ENCODE measurements at regions not wholly inside any gene's neighbourhood (a gene's known extent, or its start where the extent isn't known, plus 50 kb on each side); places are given as distances from the start of the nearest gene placed in this dataset.

- Histone ChIP-seq H3K9ac (ENCODE audit: low read length) (no peak overlapping the region), H2BK12ac (ENCODE audit: low read length in 2 of 2) (no peak overlapping the region), H4K8ac (ENCODE audit: low read length) (no peak overlapping the region), H3K14ac (ENCODE audit: low read length in 2 of 2) (no peak overlapping the region), H2AK5ac (ENCODE audit: low read length, severe bottlenecking) (no peak overlapping the region), H2BK15ac (ENCODE audit: low read depth, poor library complexity, severe bottlenecking) (no peak overlapping the region), H3K23ac (ENCODE audit: low read length in 2 of 2) (no peak overlapping the region), H2AFZ (ENCODE audit: low read depth, low read length) (no peak overlapping the region), H3K4me2 (ENCODE audit: low read length, poor library complexity, severe bottlenecking) (no peak overlapping the region), H3K79me1 (replicated peaks; ENCODE audit: low read length, poor library complexity, severe bottlenecking) (no peaks in the 10 kb centered on the region), H3K4me1 (ENCODE audit: control insufficient read depth, insufficient read depth, low read depth, low read length) (no peaks in the 10 kb centered on the region), H3K36me3 (ENCODE audit: control insufficient read depth in 1 of 2, insufficient read depth in 2 of 2, low read depth in 1 of 2, low read length in 2 of 2) (no peaks in the 10 kb centered on the region), H3K9me3 (ENCODE audit: control insufficient read depth, low read length) (no peaks in the 10 kb centered on the region), H2BK120ac (ENCODE audit: low read depth, low read length) (no peak overlapping the region), H3K4ac (ENCODE audit: low read depth in 1 of 2, low read length in 2 of 2) (no peak overlapping the region), H2BK5ac (ENCODE audit: low read depth, low read length, poor library complexity, severe bottlenecking) (no peak overlapping the region), H3K18ac (ENCODE audit: low read depth in 1 of 2, low read length in 2 of 2) (no peak overlapping the region), H3K27ac (ENCODE audit: low read length, poor library complexity, severe bottlenecking) (no peak overlapping the region), H3K27me3 (ENCODE audit: control insufficient read depth in 1 of 2, insufficient read depth in 1 of 2, low read length in 2 of 2) (no peaks in the 10 kb centered on the region), H4K91ac (ENCODE audit: low read length) (no peak overlapping the region), H3K4me3 (ENCODE audit: insufficient read depth in 1 of 2, low read depth in 1 of 2, low read length in 2 of 2) (no peak overlapping the region)
- WGBS: 100% methylated on average over 1 of the region's 2 CpGs
- peak; percentile 20 for DNase-seq
These were observed 189.2 kb upstream of the COL1A2 start for GRCh38 chr7:94205529-94205928.

GRCh38 chr7:94206295-94206694, 188.4 kb upstream of the COL1A2 start:
- Histone ChIP-seq H3K14ac (ENCODE audit: low read length in 2 of 2) (no peak overlapping the region), H3K9ac (ENCODE audit: low read length) (peak overlapping the region; percentile 37), H3K27me3 (ENCODE audit: control insufficient read depth in 1 of 2, insufficient read depth in 1 of 2, low read length in 2 of 2) (no peaks in the 10 kb centered on the region), H3K23ac (ENCODE audit: low read length in 2 of 2) (no peak overlapping the region), H3K18ac (ENCODE audit: low read depth in 1 of 2, low read length in 2 of 2) (no peak overlapping the region), H4K91ac (ENCODE audit: low read length) (no peak overlapping the region), H2BK5ac (ENCODE audit: low read depth, low read length, poor library complexity, severe bottlenecking) (no peak overlapping the region), H3K9me3 (ENCODE audit: control insufficient read depth, low read length) (no peaks in the 10 kb centered on the region), H3K27ac (ENCODE audit: low read length, poor library complexity, severe bottlenecking) (no peak overlapping the region), H2AFZ (ENCODE audit: low read depth, low read length) (no peak overlapping the region), H2AK5ac (ENCODE audit: low read length, severe bottlenecking) (no peak overlapping the region), H2BK12ac (ENCODE audit: low read length in 2 of 2) (no peak overlapping the region), H3K36me3 (ENCODE audit: control insufficient read depth in 1 of 2, insufficient read depth in 2 of 2, low read depth in 1 of 2, low read length in 2 of 2) (no peaks in the 10 kb centered on the region), H3K4me2 (ENCODE audit: low read length, poor library complexity, severe bottlenecking) (no peak overlapping the region), H2BK15ac (ENCODE audit: low read depth, poor library complexity, severe bottlenecking) (no peak overlapping the region), H3K4me3 (ENCODE audit: insufficient read depth in 1 of 2, low read depth in 1 of 2, low read length in 2 of 2) (no peak overlapping the region), H3K4me1 (ENCODE audit: control insufficient read depth, insufficient read depth, low read depth, low read length) (no peaks in the 10 kb centered on the region), H2BK120ac (ENCODE audit: low read depth, low read length) (no peak overlapping the region), H4K8ac (ENCODE audit: low read length) (no peak overlapping the region), H3K4ac (ENCODE audit: low read depth in 1 of 2, low read length in 2 of 2) (no peak overlapping the region), H3K79me1 (replicated peaks; ENCODE audit: low read length, poor library complexity, severe bottlenecking) (no peaks in the 10 kb centered on the region)
- no CpG with 5 or more reads among the region's 2 CpGs for WGBS
- no peak for DNase-seq

GRCh38 chr7:94212160-94212559, 182.5 kb upstream of the COL1A2 start:
- H4K8ac ChIP-seq (ENCODE audit: low read length): no peak overlapping the region
- no peak overlapping the region for H3K4me2 ChIP-seq (ENCODE audit: low read length, poor library complexity, severe bottlenecking)
- H2BK12ac ChIP-seq (ENCODE audit: low read length in 2 of 2): peak overlapping the region in 1 of 2 experiments; percentile 39
- no peaks in the 10 kb centered on the region for H3K9me3 ChIP-seq (ENCODE audit: control insufficient read depth, low read length)
- no peak overlapping the region for H2AFZ ChIP-seq (ENCODE audit: low read depth, low read length)
- no peaks in the 10 kb centered on the region for H3K79me1 ChIP-seq (replicated peaks; ENCODE audit: low read length, poor library complexity, severe bottlenecking)
- no peak overlapping the region for H4K91ac ChIP-seq (ENCODE audit: low read length)
- H3K18ac ChIP-seq (ENCODE audit: low read depth in 1 of 2, low read length in 2 of 2): no peak overlapping the region
- no peak overlapping the region for H3K27ac ChIP-seq (ENCODE audit: low read length, poor library complexity, severe bottlenecking)
- H3K14ac ChIP-seq (ENCODE audit: low read length in 2 of 2): no peak overlapping the region
- H2BK5ac ChIP-seq (ENCODE audit: low read depth, low read length, poor library complexity, severe bottlenecking): no peak overlapping the region
- no peak for DNase-seq
- no peak overlapping the region for H3K23ac ChIP-seq (ENCODE audit: low read length in 2 of 2)
- no peak overlapping the region for H2AK5ac ChIP-seq (ENCODE audit: low read length, severe bottlenecking)
- no peaks in the 10 kb centered on the region for H3K36me3 ChIP-seq (ENCODE audit: control insufficient read depth in 1 of 2, insufficient read depth in 2 of 2, low read depth in 1 of 2, low read length in 2 of 2)
- no peaks in the 10 kb centered on the region for H3K4me1 ChIP-seq (ENCODE audit: control insufficient read depth, insufficient read depth, low read depth, low read length)
- H3K9ac ChIP-seq (ENCODE audit: low read length): no peak overlapping the region
- no peak overlapping the region for H2BK120ac ChIP-seq (ENCODE audit: low read depth, low read length)
- H3K4ac ChIP-seq (ENCODE audit: low read depth in 1 of 2, low read length in 2 of 2): no peak overlapping the region
- no peak overlapping the region for H2BK15ac ChIP-seq (ENCODE audit: low read depth, poor library complexity, severe bottlenecking)
- no peaks in the 10 kb centered on the region for H3K27me3 ChIP-seq (ENCODE audit: control insufficient read depth in 1 of 2, insufficient read depth in 1 of 2, low read length in 2 of 2)
- 100% methylated on average over 1 of the region's 1 CpG for WGBS
- no peak overlapping the region for H3K4me3 ChIP-seq (ENCODE audit: insufficient read depth in 1 of 2, low read depth in 1 of 2, low read length in 2 of 2)

- Histone ChIP-seq H3K36me3 (ENCODE audit: control insufficient read depth in 1 of 2, insufficient read depth in 2 of 2, low read depth in 1 of 2, low read length in 2 of 2) (no peaks in the 10 kb centered on the region), H3K4me1 (ENCODE audit: control insufficient read depth, insufficient read depth, low read depth, low read length) (no peaks in the 10 kb centered on the region), H2BK15ac (ENCODE audit: low read depth, poor library complexity, severe bottlenecking) (no peak overlapping the region), H2BK5ac (ENCODE audit: low read depth, low read length, poor library complexity, severe bottlenecking) (no peak overlapping the region), H3K4ac (ENCODE audit: low read depth in 1 of 2, low read length in 2 of 2) (peak overlapping the region in 1 of 2 experiments; percentile 26), H3K18ac (ENCODE audit: low read depth in 1 of 2, low read length in 2 of 2) (no peak overlapping the region), H3K9ac (ENCODE audit: low read length) (no peak overlapping the region), H2BK120ac (ENCODE audit: low read depth, low read length) (no peak overlapping the region), H2BK12ac (ENCODE audit: low read length in 2 of 2) (no peak overlapping the region), H3K23ac (ENCODE audit: low read length in 2 of 2) (no peak overlapping the region), H3K9me3 (ENCODE audit: control insufficient read depth, low read length) (no peaks in the 10 kb centered on the region), H3K4me2 (ENCODE audit: low read length, poor library complexity, severe bottlenecking) (no peak overlapping the region), H4K8ac (ENCODE audit: low read length) (no peak overlapping the region), H3K4me3 (ENCODE audit: insufficient read depth in 1 of 2, low read depth in 1 of 2, low read length in 2 of 2) (no peak overlapping the region), H3K79me1 (replicated peaks; ENCODE audit: low read length, poor library complexity, severe bottlenecking) (no peaks in the 10 kb centered on the region), H3K14ac (ENCODE audit: low read length in 2 of 2) (no peak overlapping the region), H3K27ac (ENCODE audit: low read length, poor library complexity, severe bottlenecking) (no peak overlapping the region), H3K27me3 (ENCODE audit: control insufficient read depth in 1 of 2, insufficient read depth in 1 of 2, low read length in 2 of 2) (no peaks in the 10 kb centered on the region), H2AFZ (ENCODE audit: low read depth, low read length) (no peak overlapping the region), H4K91ac (ENCODE audit: low read length) (no peak overlapping the region), H2AK5ac (ENCODE audit: low read length, severe bottlenecking) (no peak overlapping the region)
- peak; percentile 48 for DNase-seq
- no CpG with 5 or more reads among the region's 3 CpGs for WGBS
These were observed 177.7 kb upstream of the COL1A2 start for GRCh38 chr7:94216944-94217461.

All from mesenchymal stem cell (in vitro differentiated cells and primary cell).